PC-3 (cell line): ENCODE measurements at regions not wholly inside any gene's neighbourhood (a gene's known extent, or its start where the extent isn't known, plus 50 kb on each side); places are given as distances from the start of the nearest gene placed in this dataset.

Experiments
- CTCF ChIP-seq: fragments of 300-600 bp; sonication (generic); conservative IDR thresholded peaks from 2 replicates; pipeline ENCODE4 v1.5.1; 2017; ENCODE audit warnings: antibody characterized with exemption, low read depth, mild to moderate bottlenecking, low read length
- EZH2phosphoT487 ChIP-seq: fragments of 300-600 bp; sonication (generic); IDR thresholded peaks from 2 replicates; pipeline ENCODE4 v1.6.1; 2018; ENCODE audit warnings: mild to moderate bottlenecking, antibody characterized with exemption, low read length, borderline replicate concordance

GRCh38 chr3:63768888-63769287 is 50.2 kb upstream of the C3orf49 start:
- TF ChIP-seq CTCF, result no peak
- no peak for TF ChIP-seq EZH2phosphoT487
